A673 (cell line): ENCODE measurements at regions not wholly inside any gene's neighbourhood (a gene's known extent, or its start where the extent isn't known, plus 50 kb on each side); places are given as distances from the start of the nearest gene placed in this dataset.

Experiments used
- BruUV-seq: library from RNA; stranded (reverse); fragments of 400-500 nt; replicated peaks from 2 replicates; lab custom pipeline; 2021; lab: Mats Ljungman, UMichigan
- CTCF ChIA-PET: fragments of 300-600 bp; sonication (Branson Sonifier 250); formaldehyde crosslinking; loops from one replicate; lab custom pipeline; 2022; ENCODE audit warnings: antibody characterized with exemption; lab: Charles Lee
- POLR2A ChIA-PET: fragments of 300-600 bp; sonication (Branson Sonifier 250); formaldehyde crosslinking; loops from one replicate; lab custom pipeline; 2022; ENCODE audit warnings: antibody characterized with exemption; ENCODE audit not compliant: low non-redundant PET; lab: Charles Lee
- DNase-seq: peaks from one replicate; pipeline ENCODE4 v3.0.0-alpha.2; 2015; ENCODE audit warnings: low spot score
- H3K27ac ChIP-seq: fragments of 200-600 bp; sonication (generic); 2 replicates; pipeline ENCODE4 v1.5.1; 2016; ENCODE audit warnings: mixed run types, low read depth, mild to moderate bottlenecking, mixed read lengths, antibody characterized with exemption, low read length; ENCODE audit not compliant: poor library complexity, severe bottlenecking
- H3K27me3 ChIP-seq: fragments of 200-600 bp; sonication (generic); replicated peaks from 2 replicates; pipeline ENCODE4 v1.6.1; 2017; ENCODE audit warnings: mixed run types, low read depth, mild to moderate bottlenecking, mixed read lengths, antibody characterized with exemption, low read length; ENCODE audit not compliant: insufficient read depth, poor library complexity
- H3K36me3 ChIP-seq: fragments of 200-600 bp; sonication (generic); 2 replicates; pipeline ENCODE4 v1.6.1; 2016; ENCODE audit warnings: mixed run types, mild to moderate bottlenecking, mixed read lengths, antibody characterized with exemption, low read length; ENCODE audit not compliant: insufficient read depth, poor library complexity, severe bottlenecking
- H3K4me1 ChIP-seq: fragments of 200-600 bp; sonication (generic); 2 replicates; pipeline ENCODE4 v1.6.1; 2017; ENCODE audit warnings: mixed run types, mild to moderate bottlenecking, mixed read lengths, antibody characterized with exemption, low read length; ENCODE audit not compliant: insufficient read depth, poor library complexity, severe bottlenecking
- H3K4me3 ChIP-seq: fragments of 200-600 bp; sonication (generic); 2 replicates; pipeline ENCODE4 v1.5.1; 2016; ENCODE audit warnings: low read depth, mixed run types, mild to moderate bottlenecking, mixed read lengths, low read length; ENCODE audit not compliant: poor library complexity, severe bottlenecking
- H3K9me3 ChIP-seq: fragments of 200-600 bp; sonication (generic); 2 replicates; pipeline ENCODE4 v1.6.1; 2016; ENCODE audit warnings: mixed run types, low read depth, mild to moderate bottlenecking, mixed read lengths, antibody characterized with exemption, low read length; ENCODE audit not compliant: poor library complexity, severe bottlenecking
- CTCF ChIP-seq: fragments of 300-800, 200-600 bp; sonication (generic); conservative IDR thresholded peaks from 2 replicates; pipeline ENCODE4 v1.5.1; 2017; ENCODE audit warnings: low read depth, mild to moderate bottlenecking, antibody characterized with exemption, low read length, moderate library complexity, mixed read lengths
- EZH2 ChIP-seq: fragments of 200-600 bp; sonication (generic); IDR thresholded peaks from 2 replicates; pipeline ENCODE4 v1.6.1; 2017; ENCODE audit warnings: borderline replicate concordance, low read depth, mild to moderate bottlenecking, mixed read lengths, antibody characterized with exemption, low read length; ENCODE audit not compliant: poor library complexity, severe bottlenecking
- intact Hi-C: fragments of 100-400 bp; cut with micrococcal nuclease; formaldehyde crosslinking; loops from one replicate; pipeline ENCODE4 v1.10.0; 2022; ENCODE audit not compliant: unreplicated experiment

DNA sequence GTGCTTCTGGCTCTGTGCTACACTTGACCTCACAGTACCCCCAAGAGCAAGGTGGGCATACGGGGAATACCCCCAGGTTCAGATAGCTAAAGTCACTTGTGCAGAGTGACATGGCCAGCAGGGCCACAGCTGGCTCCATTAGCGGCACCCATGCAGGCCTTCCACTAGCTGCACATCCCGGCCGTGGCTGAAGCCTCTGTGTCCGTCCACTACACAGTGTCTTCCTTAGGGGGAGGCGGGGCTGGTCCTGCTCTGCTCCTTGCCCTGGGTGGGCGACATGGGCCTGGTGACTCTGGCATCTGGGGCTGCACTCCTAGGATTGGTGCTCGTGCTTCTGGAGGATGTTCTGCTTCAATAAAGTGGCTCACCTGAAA, 169.1 kb upstream of the IQSEC1 start:
- ChIA-PET POLR2A (interaction anchor here (0.6 kb wide), 1 partner anchor 238 kb away, joined by 7 read pairs; the partner anchor contains the start of gene HDAC11), CTCF (no interaction called here)
- H3K27ac ChIP-seq, result no peak overlapping the region
- DNase-seq, result no peak
- no peak for TF ChIP-seq CTCF
- TF ChIP-seq EZH2, result no peak
- no peaks in the 10 kb centered on the region for H3K9me3 ChIP-seq
- no peak overlapping the region for H3K4me3 ChIP-seq
- intact Hi-C loops, result no loop called here
- BruUV-seq, result no TSS peak
- no peaks in the 10 kb centered on the region for H3K36me3 ChIP-seq
- no peaks in the 10 kb centered on the region for H3K4me1 ChIP-seq
- H3K27me3 ChIP-seq, result no peaks in the 10 kb centered on the region

- H3K36me3 ChIP-seq, result no peaks in the 10 kb centered on the region
- DNase-seq, result no peak
- TF ChIP-seq CTCF, result no peak
- no peak for TF ChIP-seq EZH2
- POLR2A ChIA-PET, result no interaction called here
- CTCF ChIA-PET, result no interaction called here
- H3K9me3 ChIP-seq, result no peaks in the 10 kb centered on the region
- no peaks in the 10 kb centered on the region for H3K27me3 ChIP-seq
- H3K4me1 ChIP-seq, result no peaks in the 10 kb centered on the region
- intact Hi-C loops, result no loop called here
- BruUV-seq, result no TSS peak
- H3K4me3 ChIP-seq, result no peak overlapping the region
- H3K27ac ChIP-seq, result no peak overlapping the region
Measured at GRCh38 chr3:13241621-13242363, 168.6 kb upstream of the IQSEC1 start.

GRCh38 chr3:13240928-13241618, 167.8 kb upstream of the IQSEC1 start:
- no peaks in the 10 kb centered on the region for H3K27me3 ChIP-seq
- H3K4me3 ChIP-seq, result no peak overlapping the region
- TF ChIP-seq EZH2 (no peak), CTCF (no peak)
- ChIA-PET CTCF (no interaction called here), POLR2A (no interaction called here)
- no peaks in the 10 kb centered on the region for H3K4me1 ChIP-seq
- H3K9me3 ChIP-seq, result no peaks in the 10 kb centered on the region
- no peak for DNase-seq
- no peak overlapping the region for H3K27ac ChIP-seq
- intact Hi-C loops, result no loop called here
- no TSS peak for BruUV-seq
- H3K36me3 ChIP-seq, result no peaks in the 10 kb centered on the region
